B cell (primary cell): ENCODE measurements at regions not wholly inside any gene's neighbourhood (a gene's known extent, or its start where the extent isn't known, plus 50 kb on each side); places are given as distances from the start of the nearest gene placed in this dataset.

Source experiments
- ATAC-seq: fragments of 200-7000 bp; cut with Tn5 transposase; one replicate; pipeline ENCODE4 v1.10.0; 2021; ENCODE audit warnings: low read depth, mild to moderate bottlenecking, moderate number of reproducible peaks, moderate library complexity
- CTCF ChIA-PET: fragments of 350-600 bp; sonication (Branson Sonifier 250); formaldehyde crosslinking; loops from one replicate; lab custom pipeline; 2021; ENCODE audit warnings: antibody characterized with exemption, inconsistent platforms; lab: Charles Lee
- POLR2A ChIA-PET: fragments of 350-600 bp; sonication (Branson Sonifier 250); formaldehyde crosslinking; loops from one replicate; lab custom pipeline; 2021; ENCODE audit warnings: antibody characterized with exemption; lab: Charles Lee
- DNase-seq: peaks from one replicate; pipeline ENCODE4 v3.0.0; 2013
- H2AFZ ChIP-seq: 2 replicates; pipeline ENCODE4 v1.6.1; 2012; ENCODE audit warnings: mild to moderate bottlenecking, low read depth, low read length; ENCODE audit not compliant: insufficient read depth, poor library complexity, severe bottlenecking
- H3K27ac ChIP-seq, 2 donors: 1 replicate in 1 of 2; 2 replicates in 1 of 2; pipeline ENCODE4 v1.5.1; 2012 to 2013; ENCODE audit warnings: low read length in 2 of 2, mild to moderate bottlenecking in 2 of 2, moderate library complexity in 1 of 2
- H3K27me3 ChIP-seq, 4 experiments: fragments of 200-600 bp in 1 of 4; sonication (generic) in 1 of 4; replicated peaks in 1 of 4; 1 replicate in 2 of 4; 2 replicates in 2 of 4; pipeline versions ENCODE4 v1.6.1 to v1.7.0; 2013 to 2016; ENCODE audit warnings: low read length in 3 of 4, mild to moderate bottlenecking in 2 of 4, mixed read lengths in 1 of 4, moderate library complexity in 1 of 4; ENCODE audit not compliant: insufficient read depth in 4 of 4, control insufficient read depth in 3 of 4; ENCODE audit errors: control extremely low read depth in 1 of 4
- H3K36me3 ChIP-seq, 2 experiments: replicated peaks in 1 of 2; 1 replicate in 1 of 2; 2 replicates in 1 of 2; pipeline versions ENCODE4 v1.6.1 to v1.7.1; 2013; ENCODE audit warnings: low read length in 1 of 2; ENCODE audit not compliant: insufficient read depth in 2 of 2, control insufficient read depth in 1 of 2; ENCODE audit errors: control extremely low read depth in 1 of 2, extremely low read depth in 1 of 2
- H3K4me1 ChIP-seq, 2 donors: fragments of 200-600 bp in 1 of 2; sonication (generic) in 1 of 2; 1 replicate in 1 of 2; 2 replicates in 1 of 2; pipeline versions ENCODE4 v1.5.1 to v1.6.1; 2013 to 2017; ENCODE audit warnings: low read length in 2 of 2; ENCODE audit not compliant: control insufficient read depth in 2 of 2, insufficient read depth in 2 of 2
- H3K4me2 ChIP-seq: replicated peaks from 2 replicates; pipeline ENCODE3; 2012; ENCODE audit warnings: mild to moderate bottlenecking, low read depth, low read length; ENCODE audit not compliant: poor library complexity, severe bottlenecking
- H3K4me3 ChIP-seq, 5 experiments: fragments of 200-600 bp in 1 of 5; sonication (generic) in 1 of 5; 1 replicate in 3 of 5; 2 replicates in 2 of 5; pipeline versions ENCODE4 v1.5.1 to v1.7.0; 2011 to 2016; ENCODE audit warnings: low read length in 4 of 5, mild to moderate bottlenecking in 4 of 5, low read depth in 2 of 5, control low read depth in 1 of 5, moderate library complexity in 1 of 5; ENCODE audit not compliant: insufficient read depth in 1 of 5; ENCODE audit errors: control extremely low read depth in 1 of 5, extremely low read depth in 1 of 5
- H3K79me2 ChIP-seq: fragments of 200-600 bp; sonication (generic); one replicate; pipeline ENCODE4 v1.6.0; 2016; ENCODE audit warnings: low read length; ENCODE audit not compliant: control insufficient read depth, insufficient read depth
- H3K9ac ChIP-seq: fragments of 200-600 bp; sonication (generic); 2 replicates; pipeline ENCODE4 v1.6.1; 2017; ENCODE audit warnings: mild to moderate bottlenecking, low read length, moderate library complexity
- H3K9me3 ChIP-seq, 3 donors: one replicate each; pipeline versions ENCODE4 v1.6.1 to v1.7.1; 2013; ENCODE audit warnings: low read length in 2 of 3; ENCODE audit not compliant: control insufficient read depth in 2 of 3, insufficient read depth in 1 of 3; ENCODE audit errors: control extremely low read depth in 1 of 3
- H4K20me1 ChIP-seq: 2 replicates; pipeline ENCODE4 v1.6.0; 2012; ENCODE audit warnings: mild to moderate bottlenecking, low read length; ENCODE audit not compliant: insufficient read depth, control insufficient read depth, poor library complexity, severe bottlenecking
- H3K27ac Mint-ChIP-seq: one replicate; pipeline ENCODE4 v1.8.0; 2021; ENCODE audit warnings: mixed read lengths
- H3K27me3 Mint-ChIP-seq: one replicate; pipeline ENCODE4 v1.8.0; 2021; ENCODE audit warnings: mixed read lengths
- H3K4me1 Mint-ChIP-seq: one replicate; pipeline ENCODE4 v1.8.0; 2021; ENCODE audit warnings: mixed read lengths
- H3K4me3 Mint-ChIP-seq: one replicate; pipeline ENCODE4 v1.8.0; 2021; ENCODE audit warnings: mixed read lengths
- H3K9me3 Mint-ChIP-seq: one replicate; pipeline ENCODE4 v1.8.0; 2022; ENCODE audit warnings: mixed read lengths; ENCODE audit not compliant: insufficient read depth
- CTCF ChIP-seq: fragments of 200-600 bp; IDR thresholded peaks from one replicate; pipeline ENCODE4 v1.8.0; 2022; ENCODE audit warnings: antibody characterized with exemption, mild to moderate bottlenecking
- EZH2 ChIP-seq: IDR thresholded peaks from 2 replicates; pipeline ENCODE4 v1.6.1; 2012; ENCODE audit warnings: borderline replicate concordance, low read depth, mild to moderate bottlenecking, moderate library complexity, low read length; ENCODE audit not compliant: insufficient read depth, poor library complexity, severe bottlenecking
- WGBS: methylation state at CpG from one replicate; pipeline ENCODE4 v1.1.5; 2013; ENCODE audit warnings: missing lambda C conversion rate; ENCODE audit not compliant: insufficient coverage; 5-methylcytosine and 5-hydroxymethylcytosine counted together
- intact Hi-C: fragments of 100-400 bp; cut with micrococcal nuclease; formaldehyde crosslinking; loops from one replicate; pipeline ENCODE4 v1.10.0; 2022

- no peak overlapping the region for H3K4me2 ChIP-seq
- H3K27me3 ChIP-seq = no peaks in the 10 kb centered on the region
- H3K4me1 Mint-ChIP-seq = no peaks in the 10 kb centered on the region
- no peak for ATAC-seq
- no peak overlapping the region for H3K4me3 Mint-ChIP-seq
- POLR2A ChIA-PET = no interaction called here
- no peak overlapping the region for H3K27ac ChIP-seq
- no peaks in the 10 kb centered on the region for H3K4me1 ChIP-seq
- no peak for DNase-seq
- peaks cover 3% of the 10 kb centered on the region for H3K9me3 Mint-ChIP-seq
- intact Hi-C loops = no loop called here
- H2AFZ ChIP-seq = no peak overlapping the region
- H3K27ac Mint-ChIP-seq = no peak overlapping the region
- H3K27me3 Mint-ChIP-seq = no peaks in the 10 kb centered on the region
- H3K36me3 ChIP-seq = no peaks in the 10 kb centered on the region
- peaks cover 0 to 13% (median 1%) of the 10 kb centered on the region in 3 donors for H3K9me3 ChIP-seq
- no peak overlapping the region for H3K4me3 ChIP-seq
- no peak for TF ChIP-seq CTCF
- no peak for TF ChIP-seq EZH2
- CTCF ChIA-PET = no interaction called here
- no peak overlapping the region for H3K9ac ChIP-seq
- WGBS = no CpG with 5 or more reads among the region's 2 CpGs
- H3K79me2 ChIP-seq = no peaks in the 10 kb centered on the region
- no peaks in the 10 kb centered on the region for H4K20me1 ChIP-seq
These were observed 989.5 kb upstream of the RBFOX1 start for GRCh38 chr16:6343157-6343556.

- no peaks in the 10 kb centered on the region for H3K27me3 Mint-ChIP-seq
- Histone ChIP-seq H3K27ac (no peak overlapping the region), H3K4me1 (no peaks in the 10 kb centered on the region), H3K4me2 (no peak overlapping the region), H3K79me2 (no peaks in the 10 kb centered on the region), H3K4me3 (no peak overlapping the region), H2AFZ (no peak overlapping the region), H3K27me3 (no peaks in the 10 kb centered on the region), H4K20me1 (no peaks in the 10 kb centered on the region), H3K9ac (no peak overlapping the region), H3K9me3 (peaks cover 0 to 13% (median 1%) of the 10 kb centered on the region in 3 donors), H3K36me3 (no peaks in the 10 kb centered on the region)
- 52% methylated on average over 3 of the region's 3 CpGs for WGBS
- CTCF ChIA-PET = no interaction called here
- ATAC-seq (no peak), DNase-seq (no peak)
- POLR2A ChIA-PET = no interaction called here
- H3K4me1 Mint-ChIP-seq = no peaks in the 10 kb centered on the region
- H3K9me3 Mint-ChIP-seq = peaks cover 3% of the 10 kb centered on the region
- TF ChIP-seq EZH2 = no peak
- TF ChIP-seq CTCF = no peak
- no peak overlapping the region for H3K27ac Mint-ChIP-seq
- intact Hi-C loops = no loop called here
- H3K4me3 Mint-ChIP-seq = no peak overlapping the region
These were observed 990.7 kb upstream of the RBFOX1 start for GRCh38 chr16:6341981-6342380.
